Astrocyte of the spinal cord (primary cell): ENCODE measurements at regions not wholly inside any gene's neighbourhood (a gene's known extent, or its start where the extent isn't known, plus 50 kb on each side); places are given as distances from the start of the nearest gene placed in this dataset.

Experiments
- DNase-seq: peaks from one replicate; pipeline ENCODE4 v3.0.0; 2011; ENCODE audit warnings: low read depth, low spot score
- H3K4me3 ChIP-seq: 2 replicates; pipeline ENCODE4 v1.5.1; 2011; ENCODE audit warnings: low read depth, mild to moderate bottlenecking, low read length, moderate library complexity
- in situ Hi-C: cut with HindIII; loops from 2 replicates; pipeline ENCODE4 v1.10.0; 2017; ENCODE audit warnings: low sequenced_read_pairs
- TF ChIP-seq, protein P1 (sequence below): IDR thresholded peaks from 2 replicates; pipeline ENCODE4 v1.5.1; 2012; ENCODE audit warnings: low read depth, mild to moderate bottlenecking, low read length, inconsistent platforms

- TF ChIP-seq, protein P1, sequence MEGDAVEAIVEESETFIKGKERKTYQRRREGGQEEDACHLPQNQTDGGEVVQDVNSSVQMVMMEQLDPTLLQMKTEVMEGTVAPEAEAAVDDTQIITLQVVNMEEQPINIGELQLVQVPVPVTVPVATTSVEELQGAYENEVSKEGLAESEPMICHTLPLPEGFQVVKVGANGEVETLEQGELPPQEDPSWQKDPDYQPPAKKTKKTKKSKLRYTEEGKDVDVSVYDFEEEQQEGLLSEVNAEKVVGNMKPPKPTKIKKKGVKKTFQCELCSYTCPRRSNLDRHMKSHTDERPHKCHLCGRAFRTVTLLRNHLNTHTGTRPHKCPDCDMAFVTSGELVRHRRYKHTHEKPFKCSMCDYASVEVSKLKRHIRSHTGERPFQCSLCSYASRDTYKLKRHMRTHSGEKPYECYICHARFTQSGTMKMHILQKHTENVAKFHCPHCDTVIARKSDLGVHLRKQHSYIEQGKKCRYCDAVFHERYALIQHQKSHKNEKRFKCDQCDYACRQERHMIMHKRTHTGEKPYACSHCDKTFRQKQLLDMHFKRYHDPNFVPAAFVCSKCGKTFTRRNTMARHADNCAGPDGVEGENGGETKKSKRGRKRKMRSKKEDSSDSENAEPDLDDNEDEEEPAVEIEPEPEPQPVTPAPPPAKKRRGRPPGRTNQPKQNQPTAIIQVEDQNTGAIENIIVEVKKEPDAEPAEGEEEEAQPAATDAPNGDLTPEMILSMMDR: no peak
- in situ Hi-C loops: no loop called here
- H3K4me3 ChIP-seq: no peak overlapping the region
- no peak for DNase-seq
Measured at GRCh38 chr7:25614415-25614814, 386.1 kb upstream of the NPVF start.

DNA sequence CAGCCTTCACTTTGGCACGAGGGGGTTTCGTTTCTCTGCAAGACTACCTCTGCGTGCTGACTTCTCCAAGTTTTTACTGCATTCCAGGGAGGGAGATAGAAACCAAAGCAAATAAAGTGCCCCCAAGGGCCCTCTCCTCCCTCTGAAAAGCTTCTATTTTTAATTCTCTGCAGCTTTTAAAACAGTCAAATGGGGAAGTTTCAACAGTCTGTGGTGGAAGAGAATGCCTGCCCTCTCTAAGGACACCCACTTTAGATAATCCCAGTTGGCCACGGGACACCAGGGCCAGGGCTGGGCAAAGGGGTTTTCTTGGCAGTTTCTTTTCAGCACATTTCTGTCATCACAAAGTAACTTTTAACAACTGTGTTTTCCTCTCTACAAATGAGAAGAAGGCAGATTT is 386.7 kb upstream of the NPVF start:
- H3K4me3 ChIP-seq: no peak overlapping the region
- TF ChIP-seq, protein P1: no peak
- no peak for DNase-seq
- in situ Hi-C loops: no loop called here

- in situ Hi-C loops: no loop called here
- H3K4me3 ChIP-seq: no peak overlapping the region
- no peak for DNase-seq
- TF ChIP-seq, protein P1: no peak
Measured at GRCh38 chr7:25615593-25615992, 387.3 kb upstream of the NPVF start.

- no peak for DNase-seq
- in situ Hi-C loops: no loop called here
- H3K4me3 ChIP-seq: no peak overlapping the region
- TF ChIP-seq, protein P1: no peak
Measured at GRCh38 chr7:25617214-25617613, 388.9 kb upstream of the NPVF start.

DNA sequence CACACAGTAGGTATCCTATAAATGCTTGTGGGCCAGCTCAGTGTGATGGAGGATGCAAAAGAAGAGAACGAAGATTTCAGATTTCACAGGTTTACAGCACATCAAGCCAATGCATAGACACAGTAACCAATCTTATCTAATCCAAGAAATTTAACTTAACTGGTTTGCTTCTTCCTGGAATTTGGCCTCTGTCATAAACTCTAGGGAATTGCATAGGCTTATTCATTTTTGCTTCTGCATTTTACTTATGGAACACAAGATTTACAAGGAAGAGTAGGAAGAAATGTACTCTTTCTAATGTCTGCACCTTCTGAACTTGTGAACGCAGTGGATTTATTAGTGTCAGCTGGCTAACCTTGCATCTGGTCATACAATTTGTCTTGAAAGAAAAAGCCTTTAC is 389.4 kb upstream of the NPVF start:
- TF ChIP-seq, protein P1: no peak
- H3K4me3 ChIP-seq: no peak overlapping the region
- in situ Hi-C loops: no loop called here
- DNase-seq: no peak

- DNase-seq: no peak
- in situ Hi-C loops: no loop called here
- TF ChIP-seq, protein P1: no peak
- no peak overlapping the region for H3K4me3 ChIP-seq
Measured at GRCh38 chr7:25619381-25619780, 391.1 kb upstream of the NPVF start.
